DOHH2 (cell line): ENCODE measurements at regions not wholly inside any gene's neighbourhood (a gene's known extent, or its start where the extent isn't known, plus 50 kb on each side); places are given as distances from the start of the nearest gene placed in this dataset.

Source experiments
- CTCF ChIP-seq: fragments of 200-600 bp; sonication (generic); IDR thresholded peaks from one replicate; pipeline ENCODE4 v1.5.1; 2014; ENCODE audit warnings: antibody characterized with exemption, mild to moderate bottlenecking, low read depth, low read length; ENCODE audit not compliant: poor library complexity, severe bottlenecking
- EZH2phosphoT487 ChIP-seq: fragments of 200-600 bp; sonication (generic); IDR thresholded peaks from 2 replicates; pipeline ENCODE4 v1.6.1; 2017; ENCODE audit warnings: borderline replicate concordance, mild to moderate bottlenecking, antibody characterized with exemption, low read length, moderate library complexity, mixed read lengths

- TF ChIP-seq CTCF (no peak), EZH2phosphoT487 (no peak)
Measured at GRCh38 chr12:113533842-113534375, 62.2 kb upstream of the LHX5 start.
